ENCODE measurements at regions not wholly inside any gene's neighbourhood (a gene's known extent, or its start where the extent isn't known, plus 50 kb on each side); places are given as distances from the start of the nearest gene placed in this dataset.

GRCh38 chr7:115868369-115868768 lies 162.2 kb downstream of the TFEC start:
- Histone ChIP-seq H3K9me3 (no peaks in the 10 kb centered on the region), H3K27ac (no peak overlapping the region), H3K4me1 (ENCODE audit: insufficient read depth) (no peaks in the 10 kb centered on the region), H3K27me3 (no peaks in the 10 kb centered on the region), H3K4me3 (no peak overlapping the region), H3K36me3 (no peaks in the 10 kb centered on the region)
- no peak for TF ChIP-seq EP300 (IDR thresholded peaks at IDR 0.05)
- TF ChIP-seq POLR2A (IDR thresholded peaks at IDR 0.05) = no peak
- TF ChIP-seq CTCF (IDR thresholded peaks at IDR 0.05) = no peak
- no peak for DNase-seq
- intact Hi-C loops (cut with DNase I) = no loop called here
- WGBS, 3 donors = 95 to 98% (median 96%) methylated on average over 4 of the region's 4 CpGs

GRCh38 chr7:115864082-115864481 lies 166.5 kb downstream of the TFEC start:
- 86 to 97% (median 93%) methylated on average over 2 of the region's 2 CpGs for WGBS, 3 donors
- intact Hi-C loops (cut with DNase I) = no loop called here
- H3K27ac ChIP-seq = no peak overlapping the region
- no peaks in the 10 kb centered on the region for H3K36me3 ChIP-seq
- DNase-seq = no peak
- no peaks in the 10 kb centered on the region for H3K9me3 ChIP-seq
- TF ChIP-seq POLR2A (IDR thresholded peaks at IDR 0.05) = no peak
- no peak for TF ChIP-seq EP300 (IDR thresholded peaks at IDR 0.05)
- H3K4me1 ChIP-seq (ENCODE audit: insufficient read depth) = no peaks in the 10 kb centered on the region
- H3K4me3 ChIP-seq = no peak overlapping the region
- no peaks in the 10 kb centered on the region for H3K27me3 ChIP-seq

GRCh38 chr7:115851291-115851690 lies 179.3 kb downstream of the TFEC start:
- Histone ChIP-seq H3K4me3 (no peak overlapping the region), H3K9me3 (no peaks in the 10 kb centered on the region), H3K4me1 (ENCODE audit: insufficient read depth) (no peaks in the 10 kb centered on the region), H3K36me3 (no peaks in the 10 kb centered on the region), H3K27me3 (no peaks in the 10 kb centered on the region), H3K27ac (no peak overlapping the region)
- intact Hi-C loops (cut with DNase I) = no loop called here
- no peak for TF ChIP-seq POLR2A (IDR thresholded peaks at IDR 0.05)
- DNase-seq = no peak
- 91 to 92% (median 92%) methylated on average over 1 of the region's 1 CpG for WGBS, 3 donors

GRCh38 chr7:115850774-115851173 lies 179.8 kb downstream of the TFEC start:
- TF ChIP-seq CTCF (IDR thresholded peaks at IDR 0.05) = no peak
- no peak for TF ChIP-seq POLR2A (IDR thresholded peaks at IDR 0.05)
- TF ChIP-seq EP300 (IDR thresholded peaks at IDR 0.05) = no peak
- Histone ChIP-seq H3K4me1 (ENCODE audit: insufficient read depth) (no peaks in the 10 kb centered on the region), H3K9me3 (no peaks in the 10 kb centered on the region), H3K36me3 (no peaks in the 10 kb centered on the region), H3K27ac (no peak overlapping the region), H3K4me3 (no peak overlapping the region), H3K27me3 (no peaks in the 10 kb centered on the region)
- intact Hi-C loops (cut with DNase I) = no loop called here
- 78 to 92% (median 92%) methylated on average over 3 of the region's 3 CpGs for WGBS, 3 donors
- DNase-seq = no peak

- 74 to 90% (median 85%) methylated on average over 1 of the region's 1 CpG for WGBS, 3 donors
- no peaks in the 10 kb centered on the region for H3K36me3 ChIP-seq
- intact Hi-C loops (cut with DNase I) = no loop called here
These were observed 185.7 kb downstream of the TFEC start for GRCh38 chr7:115844857-115845256.

More at GRCh38 chr7:115844857-115845256, 185.7 kb downstream of the TFEC start:
- Histone ChIP-seq H3K27ac (no peak overlapping the region), H3K9me3 (no peaks in the 10 kb centered on the region), H3K4me3 (no peak overlapping the region), H3K27me3 (no peaks in the 10 kb centered on the region), H3K4me1 (ENCODE audit: insufficient read depth) (no peaks in the 10 kb centered on the region)
- no peak for TF ChIP-seq CTCF (IDR thresholded peaks at IDR 0.05)
- TF ChIP-seq POLR2A (IDR thresholded peaks at IDR 0.05) = no peak
- TF ChIP-seq EP300 (IDR thresholded peaks at IDR 0.05) = no peak
- DNase-seq = no peak

Measured in ovary (tissue), 7 donors.